ENCODE measurements at regions not wholly inside any gene's neighbourhood (a gene's known extent, or its start where the extent isn't known, plus 50 kb on each side); places are given as distances from the start of the nearest gene placed in this dataset.

- TF ChIP-seq POLR2A (IDR thresholded peaks at IDR 0.05), result no peak
- TF ChIP-seq, protein P1, sequence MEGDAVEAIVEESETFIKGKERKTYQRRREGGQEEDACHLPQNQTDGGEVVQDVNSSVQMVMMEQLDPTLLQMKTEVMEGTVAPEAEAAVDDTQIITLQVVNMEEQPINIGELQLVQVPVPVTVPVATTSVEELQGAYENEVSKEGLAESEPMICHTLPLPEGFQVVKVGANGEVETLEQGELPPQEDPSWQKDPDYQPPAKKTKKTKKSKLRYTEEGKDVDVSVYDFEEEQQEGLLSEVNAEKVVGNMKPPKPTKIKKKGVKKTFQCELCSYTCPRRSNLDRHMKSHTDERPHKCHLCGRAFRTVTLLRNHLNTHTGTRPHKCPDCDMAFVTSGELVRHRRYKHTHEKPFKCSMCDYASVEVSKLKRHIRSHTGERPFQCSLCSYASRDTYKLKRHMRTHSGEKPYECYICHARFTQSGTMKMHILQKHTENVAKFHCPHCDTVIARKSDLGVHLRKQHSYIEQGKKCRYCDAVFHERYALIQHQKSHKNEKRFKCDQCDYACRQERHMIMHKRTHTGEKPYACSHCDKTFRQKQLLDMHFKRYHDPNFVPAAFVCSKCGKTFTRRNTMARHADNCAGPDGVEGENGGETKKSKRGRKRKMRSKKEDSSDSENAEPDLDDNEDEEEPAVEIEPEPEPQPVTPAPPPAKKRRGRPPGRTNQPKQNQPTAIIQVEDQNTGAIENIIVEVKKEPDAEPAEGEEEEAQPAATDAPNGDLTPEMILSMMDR (IDR thresholded peaks at IDR 0.05), result no peak
Observed at GRCh38 chr4:116531026-116531425, 554.4 kb downstream of the TRAM1L1 start.
